ENCODE measurements at regions not wholly inside any gene's neighbourhood (a gene's known extent, or its start where the extent isn't known, plus 50 kb on each side); places are given as distances from the start of the nearest gene placed in this dataset.
"Not testable (repeated sequence)": the region's sequence is repeated elsewhere in the genome, so short reads cannot be mapped to it uniquely, and the experiment has no call there.

GRCh38 chr5:71907608-71908145, 188.6 kb downstream of the CARTPT start:
- DNase-seq: no peak

GRCh38 chr5:71910741-71911140, 191.7 kb downstream of the CARTPT start:
- DNase-seq: no peak

- no peak for DNase-seq
These were observed 192.9 kb downstream of the CARTPT start for GRCh38 chr5:71912021-71912420.

GRCh38 chr5:71914281-71914680, 193.0 kb upstream of the MAP1B start:
- DNase-seq: no peak

GRCh38 chr5:71922584-71923106, 184.6 kb upstream of the MAP1B start:
- DNase-seq: peak; percentile 46

GRCh38 chr5:71923755-71924154, 183.5 kb upstream of the MAP1B start:
- no peak for DNase-seq

GRCh38 chr5:71924325-71924724, 182.9 kb upstream of the MAP1B start:
- DNase-seq: no peak

GRCh38 chr5:71924980-71925379, 182.3 kb upstream of the MAP1B start:
- DNase-seq: peak; percentile 75

GRCh38 chr5:71925608-71926091, 181.6 kb upstream of the MAP1B start:
- DNase-seq: peak; percentile 59

- no peak for DNase-seq
These were observed 178.3 kb upstream of the MAP1B start for GRCh38 chr5:71929003-71929402.

GRCh38 chr5:71930554-71930953, 176.7 kb upstream of the MAP1B start:
- not testable (repeated sequence) for DNase-seq

GRCh38 chr5:71932131-71932654, 175.1 kb upstream of the MAP1B start:
- DNase-seq: peak; percentile 28

- peak; percentile 78 for DNase-seq
These were observed 174.5 kb upstream of the MAP1B start for GRCh38 chr5:71932655-71933338.

GRCh38 chr5:71934322-71934721, 173.0 kb upstream of the MAP1B start:
- no peak for DNase-seq

GRCh38 chr5:71937921-71938698, 169.2 kb upstream of the MAP1B start:
- DNase-seq: no peak

- DNase-seq: peak; percentile 77
These were observed 168.4 kb upstream of the MAP1B start for GRCh38 chr5:71938895-71939294.

GRCh38 chr5:71939452-71940230, 167.6 kb upstream of the MAP1B start:
- DNase-seq: no peak

- DNase-seq: no peak
These were observed 163.4 kb upstream of the MAP1B start for GRCh38 chr5:71943874-71944273.

- DNase-seq: no peak
These were observed 161.8 kb upstream of the MAP1B start for GRCh38 chr5:71945436-71945835.

GRCh38 chr5:71946343-71947030, 160.8 kb upstream of the MAP1B start:
- no peak for DNase-seq

- DNase-seq: no peak
These were observed 159.1 kb upstream of the MAP1B start for GRCh38 chr5:71948206-71948605.

- DNase-seq: no peak
These were observed 157.5 kb upstream of the MAP1B start for GRCh38 chr5:71949772-71950171.

Data from NCI-H2029 (cell line).